Testis (tissue), 2 donors: ENCODE measurements at regions not wholly inside any gene's neighbourhood (a gene's known extent, or its start where the extent isn't known, plus 50 kb on each side); places are given as distances from the start of the nearest gene placed in this dataset.

Experiments used
- CTCF ChIP-seq, 3 experiments: fragments of 450-650 bp in 2 of 3; fragments of 200-600 bp in 1 of 3; sonication (generic) in 1 of 3; IDR thresholded peaks; one replicate each; pipeline ENCODE4 v1.5.1; 2016 to 2019; ENCODE audit warnings: antibody characterized with exemption in 3 of 3, mild to moderate bottlenecking in 2 of 3, moderate library complexity in 1 of 3
- POLR2A ChIP-seq: fragments of 450-650 bp; IDR thresholded peaks from one replicate; pipeline ENCODE4 v1.6.1; 2017; ENCODE audit warnings: antibody characterized with exemption, mild to moderate bottlenecking, moderate library complexity

- TF ChIP-seq CTCF (IDR thresholded peaks at IDR 0.05), result no peak
- no peak for TF ChIP-seq POLR2A
Observed at GRCh38 chr19:5393088-5393487, 52.5 kb upstream of the PTPRS start.
